ENCODE measurements at regions not wholly inside any gene's neighbourhood (a gene's known extent, or its start where the extent isn't known, plus 50 kb on each side); places are given as distances from the start of the nearest gene placed in this dataset.

DNA sequence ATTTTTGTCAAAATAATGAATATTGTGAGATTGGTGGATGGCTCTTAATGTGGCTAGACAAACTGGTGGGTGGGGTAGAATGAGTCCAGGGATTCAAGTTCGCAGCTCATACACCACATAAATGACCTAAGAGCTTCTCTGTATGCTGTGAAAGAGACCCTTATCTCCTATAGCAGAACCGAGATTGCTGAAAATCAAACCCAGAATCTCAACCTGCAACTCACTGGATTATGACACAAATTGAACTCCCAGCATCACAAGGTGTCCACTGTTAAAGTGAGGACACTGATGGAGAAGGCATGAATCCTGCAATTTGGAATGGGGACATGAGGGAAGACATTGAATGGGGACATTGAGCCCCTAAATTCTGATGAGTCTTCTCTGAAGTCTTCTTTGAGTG is 51.3 kb upstream of the CNKSR3 start:
- DNase-seq = no peak

GRCh38 chr6:154565331-154565730 is 54.8 kb upstream of the CNKSR3 start:
- DNase-seq = no peak

DNA sequence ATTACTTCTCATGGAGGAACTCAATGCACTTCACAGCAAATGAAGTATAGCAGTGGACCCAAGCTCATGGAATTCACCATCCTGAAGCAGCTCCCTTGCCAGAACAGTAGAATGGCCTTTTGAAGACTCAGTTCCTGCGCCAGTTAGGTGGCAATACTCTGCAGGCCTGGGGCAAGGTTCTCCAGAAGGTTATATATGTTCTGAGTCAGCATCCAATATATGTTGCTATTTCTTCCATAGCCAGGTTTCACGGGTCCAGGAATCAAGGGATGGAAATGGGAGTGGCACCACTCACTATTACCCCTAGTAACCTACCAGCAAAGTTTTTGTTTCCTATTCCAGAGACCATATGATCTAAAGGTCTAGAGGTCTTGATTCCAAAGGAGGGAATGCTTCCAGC is 56.4 kb upstream of the CNKSR3 start:
- DNase-seq = no peak

DNA sequence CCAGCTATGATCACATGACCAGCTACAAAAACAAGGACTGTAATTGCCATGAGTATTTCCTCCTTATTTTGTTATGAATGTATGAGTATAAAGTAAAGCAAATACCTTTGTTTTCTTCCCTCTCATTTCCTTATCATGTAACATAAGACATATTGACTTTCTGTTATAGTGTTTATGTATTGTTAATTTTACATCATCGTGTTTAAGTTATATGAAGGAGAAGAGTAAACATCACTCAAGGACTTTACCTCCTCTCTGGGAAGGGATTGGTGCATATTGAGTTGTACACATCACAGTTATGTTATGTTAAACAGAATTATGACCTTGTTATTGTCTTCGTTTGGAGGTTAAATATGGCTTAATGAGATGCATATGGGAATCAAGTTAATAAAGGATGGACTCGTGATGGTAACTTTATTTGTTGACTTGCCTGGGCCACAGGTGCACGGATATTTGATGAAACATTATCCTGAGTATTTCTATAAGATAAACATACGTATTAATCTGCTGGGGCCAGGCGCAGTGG is 57.3 kb upstream of the CNKSR3 start:
- DNase-seq = no peak

DNA sequence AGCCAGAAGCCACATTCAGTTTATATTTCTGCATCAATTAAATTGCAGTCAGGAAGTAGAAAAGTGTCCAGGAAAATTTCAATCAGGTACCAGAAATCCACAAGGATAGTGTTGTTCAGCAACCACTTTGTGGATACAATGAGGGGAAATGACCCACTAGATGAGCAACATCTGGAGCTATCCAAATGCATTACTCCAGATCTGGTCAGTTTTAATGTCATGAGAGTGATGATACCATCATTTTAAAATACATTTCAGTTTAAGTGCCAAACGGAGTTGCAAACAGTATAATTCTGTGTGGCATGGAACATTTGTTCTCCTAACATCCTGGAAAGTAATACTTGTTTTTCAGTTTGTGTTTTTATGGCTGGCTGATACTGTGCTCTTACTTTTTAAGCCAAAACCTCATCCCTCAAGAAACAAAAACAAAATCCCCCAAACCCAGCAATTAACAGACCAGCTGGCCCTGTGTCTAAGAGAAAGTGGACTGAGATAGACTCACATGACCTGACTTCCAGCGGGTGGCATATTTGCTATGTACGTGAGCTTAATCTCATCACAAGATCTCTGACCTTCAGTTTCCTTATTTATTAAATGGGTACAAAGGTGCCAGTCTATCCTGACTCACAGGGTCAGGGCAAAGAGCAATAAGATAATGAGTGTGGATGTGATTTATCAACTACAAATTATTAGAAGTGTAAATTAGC is 58.8 kb upstream of the CNKSR3 start:
- no peak for DNase-seq

- no peak for DNase-seq
Measured at GRCh38 chr6:154570505-154570904, 60.0 kb upstream of the CNKSR3 start.

DNA sequence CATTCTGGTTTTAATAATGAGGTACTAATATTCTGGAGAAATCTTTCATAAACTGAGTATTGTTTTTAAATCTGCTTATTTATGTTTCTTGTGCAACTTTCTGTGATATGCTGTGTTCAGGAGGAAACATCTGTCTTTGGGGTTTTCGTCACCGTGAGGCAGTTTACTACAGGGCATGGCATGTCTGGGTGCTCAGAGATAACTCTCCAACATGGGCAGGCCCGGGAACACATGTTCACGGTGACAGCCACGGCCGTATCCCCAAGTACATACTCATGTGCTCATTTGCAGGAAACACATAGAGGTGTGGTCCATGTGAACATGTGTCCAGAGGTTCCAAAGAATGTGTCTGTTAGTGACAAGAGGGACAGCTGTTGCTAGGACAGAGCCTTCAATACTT is 62.1 kb upstream of the CNKSR3 start:
- no peak for DNase-seq

DNA sequence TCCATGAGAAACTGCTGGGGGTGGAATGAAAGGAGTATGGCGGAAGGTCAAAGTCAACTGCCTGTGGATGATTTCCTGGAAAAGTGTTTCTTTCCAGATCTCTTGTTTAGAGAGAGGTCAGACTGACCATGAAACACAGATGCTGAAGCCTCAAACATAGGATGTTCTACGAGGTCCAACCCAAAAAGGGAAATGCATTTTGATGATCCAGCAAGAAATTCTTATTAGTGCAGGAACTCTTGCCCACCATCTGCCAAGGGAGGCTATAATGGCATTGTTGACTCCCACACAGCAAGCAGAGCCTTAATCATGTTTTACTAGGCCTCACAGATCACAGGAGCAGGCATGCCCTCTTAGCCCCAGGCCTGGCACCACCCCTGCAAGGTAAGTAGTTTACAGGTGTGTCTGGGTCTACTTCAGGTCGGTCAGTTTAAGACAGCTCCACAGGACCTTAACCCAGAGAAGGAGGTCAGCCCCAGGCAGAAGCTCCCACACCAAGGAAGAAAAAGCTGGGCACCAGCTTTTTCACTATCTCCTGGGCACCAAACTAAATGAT is 67.6 kb upstream of the CNKSR3 start:
- no peak for DNase-seq

GRCh38 chr6:154579046-154579445 is 68.6 kb upstream of the CNKSR3 start:
- DNase-seq = no peak

- DNase-seq = no peak
Measured at GRCh38 chr6:154579485-154579884, 69.0 kb upstream of the CNKSR3 start.

GRCh38 chr6:154580397-154581135 is 70.1 kb upstream of the CNKSR3 start:
- no peak for DNase-seq

DNA sequence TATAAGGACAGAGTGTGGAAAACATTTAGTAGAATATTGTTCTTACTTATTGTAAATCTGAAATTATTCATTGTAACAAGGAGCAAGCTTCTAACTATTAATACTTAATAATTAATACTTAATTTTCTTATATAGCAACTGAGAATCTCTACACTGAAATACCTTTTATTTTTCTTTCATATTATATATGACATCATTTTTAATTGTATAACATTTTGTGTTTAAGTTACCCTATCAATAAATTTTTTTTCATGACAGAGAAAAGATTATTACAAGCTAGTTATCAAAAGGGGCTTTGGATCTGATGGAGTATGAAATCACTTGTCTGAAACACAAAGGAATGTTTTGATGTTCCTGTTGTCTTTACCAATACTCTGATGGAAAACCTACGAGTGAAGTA is 72.2 kb upstream of the CNKSR3 start:
- DNase-seq = no peak

DNA sequence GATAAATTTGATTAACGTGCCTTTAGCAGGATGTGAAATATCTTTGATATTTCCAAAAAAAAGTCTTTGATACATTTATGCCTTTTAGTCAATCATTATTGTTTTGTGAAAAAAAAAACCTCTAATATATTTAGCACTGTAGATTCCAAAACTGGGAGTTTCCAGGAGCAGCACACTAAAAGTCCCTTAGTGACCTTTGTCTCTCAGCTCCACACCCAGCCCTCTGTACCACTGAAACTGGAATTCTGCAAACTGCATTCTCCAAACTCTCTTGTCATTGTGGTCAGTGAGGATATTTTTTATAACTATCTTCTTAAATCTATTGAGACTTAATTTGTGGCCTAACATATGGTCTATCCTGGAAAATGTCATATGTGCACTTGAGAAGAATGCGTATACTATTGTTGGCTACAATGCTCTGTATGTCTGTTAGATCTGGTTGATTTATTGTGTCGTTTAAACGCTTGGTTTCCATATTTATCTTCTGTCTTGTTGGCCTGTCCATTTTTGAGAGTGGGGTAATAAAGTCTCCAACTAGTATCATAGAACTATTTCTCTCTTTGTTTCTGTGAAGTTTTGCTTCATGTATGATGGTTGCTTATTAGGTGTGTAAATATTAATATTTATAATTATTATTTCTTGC is 73.2 kb upstream of the CNKSR3 start:
- DNase-seq = no peak

GRCh38 chr6:154590756-154591155 is 80.3 kb upstream of the CNKSR3 start:
- no peak for DNase-seq

DNA sequence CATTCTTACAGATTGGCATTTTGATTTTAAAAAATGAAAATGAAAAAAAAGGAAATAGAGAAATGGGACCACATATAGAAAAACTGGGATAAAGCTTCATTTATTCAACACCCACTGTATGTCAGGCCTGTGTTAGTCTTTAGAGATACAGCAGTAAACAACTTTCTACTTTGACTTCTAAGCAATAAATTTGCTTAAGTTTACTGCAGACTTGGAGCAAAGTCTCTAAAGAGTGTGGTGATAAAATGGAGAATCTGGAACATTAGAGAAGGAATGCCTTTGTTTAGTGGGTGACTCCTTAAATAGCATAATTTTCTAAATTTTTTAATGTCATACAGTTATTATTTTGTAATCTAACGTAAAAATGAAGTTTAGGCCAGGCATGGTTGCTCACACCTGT is 80.7 kb upstream of the CNKSR3 start:
- DNase-seq = no peak

- DNase-seq = no peak
Measured at GRCh38 chr6:154592199-154592860, 81.8 kb upstream of the CNKSR3 start.

DNA sequence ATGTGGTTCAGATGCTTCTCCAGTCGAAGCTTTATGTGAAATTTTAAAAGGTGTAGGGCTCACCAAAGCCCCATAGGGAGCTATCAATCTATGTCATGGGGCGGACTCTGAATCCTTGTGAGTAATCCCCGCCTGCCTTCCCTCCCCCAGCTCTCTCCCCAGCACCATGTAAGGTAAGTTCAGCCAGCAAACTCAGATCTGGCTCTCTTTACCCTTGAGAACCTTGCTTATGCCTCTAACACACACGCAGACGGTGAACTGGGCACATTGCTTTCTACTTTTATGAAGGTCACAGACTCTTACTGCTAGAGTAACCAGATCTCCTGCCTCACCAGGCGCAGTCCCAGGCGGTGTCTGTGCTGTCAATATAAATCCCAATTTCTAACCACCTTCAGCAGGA is 82.6 kb upstream of the CNKSR3 start:
- DNase-seq = no peak

GRCh38 chr6:154594496-154595198 is 84.2 kb upstream of the CNKSR3 start:
- DNase-seq = no peak

DNA sequence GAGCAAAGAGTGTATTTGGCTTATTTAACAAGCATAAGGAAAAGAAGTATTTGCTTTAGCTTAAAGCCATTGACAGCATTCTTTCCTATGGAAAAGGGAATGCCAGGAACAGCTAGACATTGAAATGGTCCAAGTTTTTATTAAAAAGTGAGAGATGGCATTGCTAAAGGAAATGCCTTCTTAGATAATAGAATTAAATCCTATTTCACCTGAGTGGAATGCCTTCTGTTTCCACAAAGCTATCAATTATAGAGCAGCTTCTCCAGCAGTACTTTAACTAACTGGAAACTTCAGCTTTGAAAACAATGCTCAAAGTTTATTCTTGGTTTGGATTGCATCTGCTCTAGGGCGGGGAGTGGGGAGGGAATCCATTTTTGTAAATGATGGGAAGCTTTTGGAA is 85.1 kb upstream of the CNKSR3 start:
- no peak for DNase-seq

DNA sequence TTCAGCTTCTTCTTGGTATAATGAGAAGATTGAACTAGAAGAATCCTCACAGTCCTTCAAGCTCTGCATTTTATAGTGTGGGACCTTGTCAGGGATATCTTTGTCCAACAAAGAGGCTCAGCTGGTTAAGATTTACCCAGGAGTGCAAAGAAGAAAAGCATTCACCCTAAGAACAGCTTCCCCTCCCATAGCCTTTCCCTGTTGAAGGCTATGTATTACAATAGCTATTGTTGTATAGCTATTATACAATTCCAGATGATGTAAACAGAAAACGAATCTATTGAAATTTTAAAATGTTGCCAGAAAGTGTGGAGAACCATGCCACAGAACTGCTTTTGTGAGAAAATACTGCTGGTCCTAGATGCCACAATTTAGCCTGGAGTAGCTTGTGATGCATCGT is 85.5 kb upstream of the CNKSR3 start:
- no peak for DNase-seq

DNA sequence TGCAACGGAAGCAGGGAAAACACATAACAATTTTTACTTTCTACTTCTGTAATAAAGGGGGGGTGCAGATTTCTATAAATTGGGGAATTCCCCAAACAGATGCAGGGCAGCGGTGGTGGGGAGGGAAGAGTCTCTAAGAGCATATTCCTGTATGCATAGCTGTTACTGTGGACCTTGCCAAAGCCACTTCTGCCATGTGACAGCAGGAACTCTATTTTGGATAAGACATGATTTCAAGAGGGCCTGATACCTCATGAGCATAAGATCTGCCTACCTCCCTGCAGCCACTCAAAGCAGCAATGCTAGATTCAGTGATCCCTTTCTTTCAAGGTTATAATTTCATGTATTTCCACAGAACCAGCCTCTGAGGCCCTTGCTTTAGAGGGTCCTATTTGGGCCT is 86.2 kb upstream of the CNKSR3 start:
- no peak for DNase-seq

DNA sequence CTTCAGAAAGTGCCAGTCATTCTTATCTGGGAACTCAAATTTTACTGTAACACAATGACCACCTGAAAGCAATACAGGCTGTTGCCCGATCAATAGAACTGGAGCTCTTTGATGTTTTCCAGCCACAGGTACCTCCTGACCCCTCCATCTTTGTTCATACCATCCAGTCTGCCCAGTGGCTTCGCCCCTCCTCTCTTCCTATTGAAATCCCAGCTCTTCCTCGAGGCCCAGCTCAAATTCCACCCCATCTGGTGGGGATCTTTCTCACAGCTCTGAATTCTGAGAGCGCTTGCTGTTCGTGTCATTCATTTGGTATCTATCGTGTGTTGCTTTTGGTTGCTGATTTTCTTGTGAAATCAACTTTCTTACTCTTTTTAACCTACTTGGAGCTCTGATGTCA is 87.9 kb upstream of the CNKSR3 start:
- DNase-seq = no peak

All from occipital lobe (tissue), 1 donor.